NT2/D1 (cell line): ENCODE measurements at regions not wholly inside any gene's neighbourhood (a gene's known extent, or its start where the extent isn't known, plus 50 kb on each side); places are given as distances from the start of the nearest gene placed in this dataset.

Experiments
- SUZ12 ChIP-seq: IDR thresholded peaks from 2 replicates; pipeline ENCODE4 v1.6.1; 2011; ENCODE audit not compliant: insufficient read length, insufficient read depth; ENCODE audit errors: extremely low read depth
- YY1 ChIP-seq: IDR thresholded peaks from 2 replicates; pipeline ENCODE4 v1.6.1; 2011; ENCODE audit not compliant: insufficient read length, insufficient read depth
- ZNF274 ChIP-seq: IDR thresholded peaks from 2 replicates; pipeline ENCODE4 v1.6.1; 2011; ENCODE audit warnings: mild to moderate bottlenecking, low read depth, low read length

GRCh38 chr3:62992520-62992919, 117.3 kb upstream of the CADPS start:
- TF ChIP-seq SUZ12 (no peak), ZNF274 (no peak), YY1 (no peak)
